IMR-90 (cell line): ENCODE measurements at regions not wholly inside any gene's neighbourhood (a gene's known extent, or its start where the extent isn't known, plus 50 kb on each side); places are given as distances from the start of the nearest gene placed in this dataset.

Experiments used
- ATAC-seq: fragments of 200-7000 bp; cut with Tn5 transposase; 2 replicates; pipeline ENCODE4 v1.9.1; 2020; ENCODE audit warnings: low read depth, mild to moderate bottlenecking, moderate library complexity
- BruUV-seq: library from RNA; stranded (reverse); fragments of 400-500 nt; replicated peaks from 2 replicates; lab custom pipeline; 2021; lab: Mats Ljungman, UMichigan
- CTCF ChIA-PET: fragments of 300-600 bp; formaldehyde crosslinking; extraction: SDS; loops from one replicate; lab custom pipeline; 2021; ENCODE audit warnings: antibody characterized with exemption; lab: Yijun Ruan, JAX
- POLR2A ChIA-PET: fragments of 300-600 bp; sonication (Branson Sonifier 250); formaldehyde crosslinking; loops from one replicate; lab custom pipeline; 2022; ENCODE audit warnings: antibody characterized with exemption; ENCODE audit not compliant: unreplicated experiment; lab: Charles Lee
- DNase-seq: peaks from one replicate; pipeline ENCODE4 v3.0.0; 2013
- H2AFZ ChIP-seq: replicated peaks from 2 replicates; pipeline ENCODE3; 2013; ENCODE audit warnings: low read length, mild to moderate bottlenecking; ENCODE audit not compliant: poor library complexity
- H2AK5ac ChIP-seq: 2 replicates; pipeline ENCODE4 v1.6.1; 2013; ENCODE audit warnings: low read depth, low read length, inconsistent platforms
- H2AK9ac ChIP-seq: replicated peaks from 2 replicates; pipeline ENCODE3; 2013; ENCODE audit warnings: mild to moderate bottlenecking, low read depth, low read length, moderate library complexity; ENCODE audit not compliant: poor library complexity
- H2BK120ac ChIP-seq: 2 replicates; pipeline ENCODE4 v1.6.1; 2013; ENCODE audit warnings: low read depth, low read length, inconsistent platforms
- H2BK15ac ChIP-seq: 3 replicates; pipeline ENCODE4 v1.6.1; 2013; ENCODE audit warnings: low read depth, low read length, inconsistent platforms
- H2BK20ac ChIP-seq: 2 replicates; pipeline ENCODE4 v1.6.1; 2013; ENCODE audit warnings: low read depth, mild to moderate bottlenecking, inconsistent platforms, low read length, moderate library complexity
- H2BK5ac ChIP-seq: 2 replicates; pipeline ENCODE4 v1.6.1; 2013; ENCODE audit warnings: mild to moderate bottlenecking, low read depth, low read length, inconsistent platforms; ENCODE audit not compliant: poor library complexity, severe bottlenecking
- H3K14ac ChIP-seq: replicated peaks from 2 replicates; pipeline ENCODE4 v1.6.1; 2013; ENCODE audit warnings: low read depth, low read length, inconsistent platforms
- H3K18ac ChIP-seq: 2 replicates; pipeline ENCODE4 v1.6.1; 2013; ENCODE audit warnings: low read depth, low read length, control low read depth
- H3K23ac ChIP-seq: 2 replicates; pipeline ENCODE4 v1.6.1; 2013; ENCODE audit warnings: low read depth, low read length, inconsistent platforms
- H3K27ac ChIP-seq: 2 replicates; pipeline ENCODE4 v1.5.1; 2013; ENCODE audit warnings: mild to moderate bottlenecking, control low read depth, low read length; ENCODE audit not compliant: insufficient read depth
- H3K27me3 ChIP-seq: 2 replicates; pipeline ENCODE4 v1.6.1; 2013; ENCODE audit warnings: low read length; ENCODE audit not compliant: control insufficient read depth, insufficient read depth
- H3K36me3 ChIP-seq: 2 replicates; pipeline ENCODE4 v1.6.1; 2013; ENCODE audit warnings: low read length, mixed read lengths; ENCODE audit not compliant: control insufficient read depth, insufficient read depth
- H3K4ac ChIP-seq: 2 replicates; pipeline ENCODE4 v1.6.1; 2013; ENCODE audit warnings: low read depth, low read length, inconsistent platforms
- H3K4me1 ChIP-seq: 2 replicates; pipeline ENCODE4 v1.6.1; 2013; ENCODE audit warnings: low read length, mixed read lengths; ENCODE audit not compliant: control insufficient read depth, insufficient read depth
- H3K4me2 ChIP-seq: 2 replicates; pipeline ENCODE4 v1.6.1; 2013; ENCODE audit warnings: low read depth, mild to moderate bottlenecking, control low read depth, low read length, moderate library complexity
- H3K4me3 ChIP-seq: 2 replicates; pipeline ENCODE4 v1.5.1; 2013; ENCODE audit warnings: low read depth, mild to moderate bottlenecking, control low read depth, low read length, moderate library complexity; ENCODE audit not compliant: insufficient read depth
- H3K56ac ChIP-seq: 2 replicates; pipeline ENCODE4 v1.6.1; 2013; ENCODE audit warnings: low read length, inconsistent platforms; ENCODE audit not compliant: insufficient read depth; ENCODE audit errors: extremely low read depth
- H3K79me1 ChIP-seq, 2 experiments: 2 replicates each; pipeline ENCODE4 v1.6.1; 2013; ENCODE audit warnings: low read length in 2 of 2, inconsistent platforms in 1 of 2, low read depth in 1 of 2
- H3K9ac ChIP-seq: 2 replicates; pipeline ENCODE4 v1.6.1; 2013; ENCODE audit warnings: low read depth, low read length, control low read depth
- H3K9me1 ChIP-seq: 2 replicates; pipeline ENCODE4 v1.6.1; 2013; ENCODE audit warnings: low read length, inconsistent platforms; ENCODE audit not compliant: insufficient read depth
- H3K9me3 ChIP-seq: 2 replicates; pipeline ENCODE4 v1.6.1; 2013; ENCODE audit warnings: low read length; ENCODE audit not compliant: control insufficient read depth, insufficient read depth
- H4K20me1 ChIP-seq: 2 replicates; pipeline ENCODE4 v1.6.1; 2013; ENCODE audit warnings: low read length, inconsistent platforms; ENCODE audit not compliant: insufficient read depth
- H4K5ac ChIP-seq: 2 replicates; pipeline ENCODE4 v1.6.1; 2013; ENCODE audit warnings: mild to moderate bottlenecking, low read depth, low read length, control low read depth
- H4K8ac ChIP-seq, 2 experiments: 2 replicates each; pipeline ENCODE4 v1.6.1; 2013; ENCODE audit warnings: low read depth in 2 of 2, low read length in 2 of 2, control low read depth in 1 of 2, inconsistent platforms in 1 of 2
- H4K91ac ChIP-seq: 2 replicates; pipeline ENCODE4 v1.6.1; 2013; ENCODE audit warnings: low read depth, low read length, inconsistent platforms; ENCODE audit not compliant: insufficient read depth
- CEBPB ChIP-seq: IDR thresholded peaks from 2 replicates; pipeline ENCODE4 v1.6.1; 2012; ENCODE audit warnings: low read depth, low read length, improper control_type of control experiment
- ELK1 ChIP-seq: fragments of 150-350 bp; IDR thresholded peaks from 2 replicates; pipeline ENCODE4 v1.6.1; 2016; ENCODE audit warnings: low read depth, mild to moderate bottlenecking, low read length, moderate library complexity, borderline replicate concordance
- FOS ChIP-seq: fragments of 150-350 bp; IDR thresholded peaks from 2 replicates; pipeline ENCODE4 v1.6.1; 2016; ENCODE audit warnings: low read depth, low read length
- MAFK ChIP-seq: IDR thresholded peaks from 2 replicates; pipeline ENCODE4 v1.6.1; 2012; ENCODE audit warnings: low read depth, low read length, improper control_type of control experiment
- MXI1 ChIP-seq: IDR thresholded peaks from 2 replicates; pipeline ENCODE4 v1.6.1; 2012; ENCODE audit warnings: low read depth, mild to moderate bottlenecking, low read length, moderate library complexity, borderline replicate concordance
- POLR2A ChIP-seq: IDR thresholded peaks from 2 replicates; pipeline ENCODE4 v1.6.1; 2012; ENCODE audit warnings: mild to moderate bottlenecking, low read depth, low read length
- RAD21 ChIP-seq: IDR thresholded peaks from 2 replicates; pipeline ENCODE4 v1.6.1; 2012; ENCODE audit warnings: low read length, improper control_type of control experiment
- RCOR1 ChIP-seq: IDR thresholded peaks from 2 replicates; pipeline ENCODE4 v1.6.1; 2012; ENCODE audit warnings: mild to moderate bottlenecking, low read length, improper control_type of control experiment; ENCODE audit not compliant: insufficient replicate concordance
- SMC3 ChIP-seq: fragments of 150-350 bp; IDR thresholded peaks from 2 replicates; pipeline ENCODE4 v1.6.1; 2016; ENCODE audit warnings: low read depth, mild to moderate bottlenecking, antibody characterized with exemption, low read length, moderate library complexity
- WGBS, 2 experiments: methylation state at CpG; one replicate each; pipeline versions ENCODE4 v1.1.5 to v1.1.7; 2013; ENCODE audit warnings: missing lambda C conversion rate in 2 of 2; ENCODE audit not compliant: insufficient read length in 1 of 2; ENCODE audit errors: extremely low coverage in 2 of 2; 5-methylcytosine and 5-hydroxymethylcytosine counted together
- dilution Hi-C: fragments of 300-500 bp; cut with HindIII; formaldehyde crosslinking; loops from one replicate; pipeline ENCODE4 v1.14.3; 2018; ENCODE audit warnings: low sequenced_read_pairs; ENCODE audit not compliant: unreplicated experiment
- in situ Hi-C: fragments of 300-500 bp; cut with MboI; formaldehyde crosslinking; loops from 3 replicates; pipeline ENCODE4 v1.14.3; 2019; ENCODE audit warnings: low sequenced_read_pairs, inconsistent platforms, mixed read lengths
- intact Hi-C: fragments of 100-400 bp; cut with micrococcal nuclease; formaldehyde crosslinking; loops from 2 replicates; pipeline ENCODE4 v1.10.0; 2022
- TF ChIP-seq, protein P1 (sequence below): fragments of 150-350 bp; IDR thresholded peaks from 2 replicates; pipeline ENCODE4 v1.6.1; 2017; ENCODE audit warnings: mild to moderate bottlenecking, antibody characterized with exemption, low read length, low read depth

DNA sequence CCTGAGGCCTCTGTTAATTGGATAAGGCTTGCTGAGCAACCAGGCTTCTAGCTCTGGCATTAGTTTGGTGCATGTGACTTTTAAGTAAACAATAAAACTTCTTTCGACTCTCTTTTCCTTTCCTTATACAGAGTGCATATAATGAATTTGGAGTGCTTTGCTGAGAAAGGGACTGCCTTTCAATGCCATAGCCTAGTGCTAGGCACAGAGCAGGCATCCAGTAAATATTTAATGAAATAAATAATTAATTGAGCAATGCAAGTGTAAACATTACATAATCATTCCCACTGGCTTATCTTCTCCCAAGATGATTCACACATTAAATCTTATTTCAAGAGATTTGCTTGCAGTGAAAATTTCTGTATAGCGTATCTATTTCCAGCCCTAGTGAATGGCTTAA, 74.1 kb downstream of the NMUR2 start:
- Histone ChIP-seq H3K14ac (no peak overlapping the region), H3K9me1 (no peaks in the 10 kb centered on the region), H4K5ac (no peak overlapping the region), H3K79me1 (no peaks in the 10 kb centered on the region), H2BK20ac (no peak overlapping the region), H2AFZ (no peak overlapping the region), H3K27me3 (no peaks in the 10 kb centered on the region), H2AK9ac (no peak overlapping the region), H3K23ac (no peak overlapping the region), H3K27ac (no peak overlapping the region), H2BK5ac (no peak overlapping the region), H3K9me3 (peaks cover 5% of the 10 kb centered on the region), H4K20me1 (no peaks in the 10 kb centered on the region), H3K9ac (no peak overlapping the region), H2AK5ac (no peak overlapping the region), H3K18ac (no peak overlapping the region), H3K4me3 (no peak overlapping the region), H2BK120ac (no peak overlapping the region), H3K36me3 (no peaks in the 10 kb centered on the region), H3K4me1 (no peaks in the 10 kb centered on the region), H3K4ac (no peak overlapping the region), H3K4me2 (no peak overlapping the region), H4K91ac (no peak overlapping the region), H2BK15ac (no peak overlapping the region), H3K56ac (no peak overlapping the region), H4K8ac (no peak overlapping the region)
- DNase-seq (no peak), ATAC-seq (no peak)
- ChIA-PET POLR2A (no interaction called here), CTCF (no interaction called here)
- dilution Hi-C loops (no loop called here), in situ Hi-C loops (no loop called here), intact Hi-C loops (no loop called here)
- TF ChIP-seq, protein P1, sequence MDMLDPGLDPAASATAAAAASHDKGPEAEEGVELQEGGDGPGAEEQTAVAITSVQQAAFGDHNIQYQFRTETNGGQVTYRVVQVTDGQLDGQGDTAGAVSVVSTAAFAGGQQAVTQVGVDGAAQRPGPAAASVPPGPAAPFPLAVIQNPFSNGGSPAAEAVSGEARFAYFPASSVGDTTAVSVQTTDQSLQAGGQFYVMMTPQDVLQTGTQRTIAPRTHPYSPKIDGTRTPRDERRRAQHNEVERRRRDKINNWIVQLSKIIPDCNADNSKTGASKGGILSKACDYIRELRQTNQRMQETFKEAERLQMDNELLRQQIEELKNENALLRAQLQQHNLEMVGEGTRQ: no peak
- TF ChIP-seq RAD21 (no peak), SMC3 (no peak), RCOR1 (no peak), CEBPB (no peak), POLR2A (no peak), ELK1 (no peak), MAFK (no peak), FOS (no peak), MXI1 (no peak)
- no TSS peak for BruUV-seq
- WGBS, 2 experiments: no CpG with 5 or more reads among the region's 2 CpGs
